GM11168 (cell line): ENCODE measurements at regions not wholly inside any gene's neighbourhood (a gene's known extent, or its start where the extent isn't known, plus 50 kb on each side); places are given as distances from the start of the nearest gene placed in this dataset.

Source experiments
- in situ Hi-C: fragments of 300-500 bp; cut with MboI; formaldehyde crosslinking; loops from one replicate; pipeline ENCODE4 v1.12.0; 2022; ENCODE audit warnings: low sequenced_read_pairs; ENCODE audit not compliant: unreplicated experiment

GRCh38 chr5:135236228-135236907, 162.7 kb downstream of the MACROH2A1 start:
- in situ Hi-C loops, result no loop called here

- in situ Hi-C loops, result no loop called here
Measured at GRCh38 chr5:135235551-135236227, 163.3 kb downstream of the MACROH2A1 start.

DNA sequence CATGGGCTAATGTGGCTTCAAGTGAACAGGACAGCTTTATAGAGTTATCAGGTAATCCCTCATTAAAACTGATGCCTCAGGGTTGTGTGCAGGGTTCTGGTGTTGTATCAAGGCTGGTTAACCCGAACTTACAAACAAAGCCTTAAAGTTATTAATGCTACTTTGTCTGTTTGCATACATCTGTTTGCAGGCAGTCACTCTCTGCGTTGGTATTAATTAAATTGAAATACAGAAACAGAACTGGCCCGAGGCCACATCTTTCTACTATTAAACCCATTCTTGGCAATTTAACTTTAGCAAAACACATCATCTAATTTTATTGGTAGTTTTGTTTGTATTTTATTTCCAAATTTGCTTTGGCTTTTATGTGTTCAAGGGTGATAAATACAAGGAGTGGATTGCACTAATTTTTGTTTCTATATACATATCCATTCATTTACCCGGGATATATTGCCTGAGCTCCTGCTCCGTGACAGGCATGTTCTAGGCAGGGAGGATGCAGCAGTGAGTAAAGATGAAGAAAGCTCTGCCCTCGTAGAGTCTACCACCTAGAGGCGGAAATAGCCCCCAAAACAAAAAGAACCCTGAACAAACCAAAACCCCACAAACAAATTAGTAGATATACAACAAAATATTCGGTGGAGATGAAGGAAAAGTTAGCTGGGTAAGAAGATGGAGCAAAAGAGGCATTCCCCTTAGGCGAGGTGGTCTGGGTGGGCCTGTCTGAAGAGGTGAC, 164.2 kb downstream of the MACROH2A1 start:
- in situ Hi-C loops, result no loop called here

DNA sequence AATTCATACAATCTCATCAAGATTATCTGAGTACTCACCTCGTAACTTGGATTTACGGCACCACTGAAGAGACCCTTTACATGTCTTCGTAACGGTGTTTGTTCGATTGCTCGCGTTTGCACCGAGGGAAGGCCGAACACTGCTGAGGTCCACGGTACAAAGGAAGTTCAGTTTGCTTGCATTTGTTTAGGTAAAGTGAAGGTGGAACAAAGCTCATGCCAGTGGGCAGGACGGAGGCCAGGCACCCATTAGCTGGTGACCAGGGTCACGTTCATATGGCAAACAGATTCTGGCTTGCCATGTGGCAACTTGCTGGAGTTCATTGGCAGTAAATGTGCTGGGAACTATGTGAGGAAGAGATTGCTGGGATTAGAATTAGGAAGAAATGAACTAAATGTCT, 164.8 kb downstream of the MACROH2A1 start:
- in situ Hi-C loops, result no loop called here

DNA sequence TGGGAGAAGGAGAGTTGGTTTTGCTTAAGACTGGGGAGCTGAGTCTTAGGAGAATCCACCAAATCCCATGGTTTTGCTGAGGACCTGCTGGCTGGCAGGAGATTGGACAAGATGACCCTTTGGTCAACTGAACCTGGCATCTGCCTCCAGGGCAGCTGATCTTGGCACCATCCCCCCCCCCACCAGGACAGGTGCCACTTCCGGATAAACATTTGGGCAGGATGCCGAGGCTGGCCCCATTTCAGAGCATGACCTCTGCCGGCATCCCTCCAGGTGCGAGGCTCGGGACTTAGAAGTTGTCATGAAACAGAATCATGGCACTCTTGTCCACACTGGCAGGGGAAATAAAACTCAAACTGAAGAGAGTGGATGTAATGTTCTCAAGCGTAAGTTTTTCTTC, 165.6 kb downstream of the MACROH2A1 start:
- in situ Hi-C loops, result no loop called here

DNA sequence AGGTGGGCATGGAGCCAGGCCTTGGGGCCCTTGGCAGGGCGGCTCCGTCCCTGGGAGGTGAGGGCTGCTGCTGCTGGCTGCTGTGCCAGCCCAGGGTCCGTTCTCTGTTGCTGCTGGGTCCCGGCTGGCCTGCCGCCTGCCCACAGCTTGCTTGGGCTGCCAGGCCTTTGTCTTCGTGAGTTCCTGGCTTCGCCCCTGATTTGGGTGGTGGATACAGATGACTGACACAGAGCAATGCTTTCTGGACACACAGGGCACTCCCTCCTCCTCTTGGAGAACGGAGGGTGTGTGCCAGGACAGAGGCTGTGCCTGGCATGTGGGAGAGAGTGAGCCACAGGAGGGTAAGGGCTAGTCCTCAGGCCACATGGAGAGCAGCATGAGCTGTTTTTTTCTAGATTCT, 166.1 kb downstream of the MACROH2A1 start:
- in situ Hi-C loops, result no loop called here

- in situ Hi-C loops, result no loop called here
Measured at GRCh38 chr5:135231289-135231688, 167.7 kb downstream of the MACROH2A1 start.

DNA sequence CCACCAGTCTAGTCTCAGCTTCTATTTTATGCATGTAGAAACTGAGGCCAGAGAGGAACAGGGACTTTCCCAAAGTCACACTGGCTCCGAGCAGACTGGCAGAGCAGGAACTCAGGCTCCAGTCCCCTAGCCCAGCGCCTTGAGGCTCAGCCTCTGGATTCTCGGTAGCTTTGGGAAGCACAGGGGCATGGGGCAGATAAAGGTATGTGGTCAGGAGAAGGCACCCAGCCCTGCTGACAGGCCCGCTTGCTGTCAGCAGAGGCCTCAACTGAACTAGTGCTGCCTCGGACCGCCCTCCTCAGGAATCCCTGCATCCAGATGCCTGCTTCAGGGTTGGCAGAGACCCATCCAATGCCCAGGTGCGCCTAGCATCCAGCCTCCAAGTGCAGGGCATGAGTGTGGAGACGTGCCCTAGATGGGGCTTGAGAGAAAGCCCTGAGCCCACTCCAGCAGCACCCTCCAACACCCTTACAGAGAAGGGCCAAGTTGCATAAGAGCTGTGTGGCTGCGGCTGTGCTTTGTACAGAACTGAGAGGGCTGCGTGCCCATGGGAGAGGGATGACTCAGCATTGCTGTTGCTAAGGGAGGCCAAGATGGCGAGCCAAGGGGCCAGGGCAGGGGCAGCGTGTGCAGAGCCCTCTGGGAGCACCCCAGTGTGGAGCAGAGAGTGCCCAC, 168.6 kb downstream of the MACROH2A1 start:
- in situ Hi-C loops, result no loop called here

DNA sequence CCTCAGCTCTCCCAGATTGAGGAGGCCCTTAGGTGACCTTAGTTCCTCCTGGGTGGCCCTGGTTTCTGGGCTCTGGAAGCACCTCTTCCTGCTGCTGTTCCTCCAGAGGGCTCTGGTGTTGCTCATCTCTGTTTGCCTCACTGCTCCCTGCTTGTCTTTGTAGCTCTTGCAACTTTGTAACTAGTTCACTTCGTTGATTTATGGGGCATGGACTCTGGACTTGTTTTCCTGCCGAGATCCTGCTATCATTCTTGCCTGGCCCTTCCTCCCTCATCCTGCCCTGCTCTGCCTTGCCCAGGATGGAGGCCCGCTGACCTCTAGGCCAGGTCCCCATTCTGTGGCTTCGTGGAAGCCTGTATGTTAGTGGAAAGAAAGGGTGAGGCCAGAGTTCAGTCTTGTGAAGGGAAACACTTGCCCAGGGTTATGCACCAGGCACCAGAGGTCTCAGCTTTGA, 169.3 kb downstream of the MACROH2A1 start:
- in situ Hi-C loops, result no loop called here

GRCh38 chr5:135229122-135229521, 169.9 kb downstream of the MACROH2A1 start:
- in situ Hi-C loops, result no loop called here

DNA sequence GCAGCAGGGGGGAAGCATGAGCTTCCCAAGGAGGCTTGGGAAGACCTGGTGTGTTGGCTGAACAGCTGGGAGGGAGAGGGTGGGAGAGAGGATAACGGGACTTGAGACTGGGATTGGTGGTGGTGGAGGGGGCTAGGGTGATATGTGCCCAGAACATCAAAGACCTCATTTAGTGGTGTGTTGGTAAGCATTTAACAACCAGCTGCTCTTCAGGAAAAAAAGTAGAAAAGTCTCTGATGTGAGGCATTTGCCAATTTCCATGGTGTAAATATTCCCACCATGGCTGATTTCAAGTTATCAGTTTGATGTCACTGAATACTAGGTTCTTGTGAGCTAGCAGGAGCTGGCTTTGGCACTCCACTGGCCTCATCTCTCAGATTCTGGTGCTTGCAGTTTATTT, 170.8 kb downstream of the MACROH2A1 start:
- in situ Hi-C loops, result no loop called here

GRCh38 chr5:135227064-135228022, 171.7 kb downstream of the MACROH2A1 start:
- in situ Hi-C loops, result no loop called here

GRCh38 chr5:135225856-135226560, 173.0 kb downstream of the MACROH2A1 start:
- in situ Hi-C loops, result no loop called here

DNA sequence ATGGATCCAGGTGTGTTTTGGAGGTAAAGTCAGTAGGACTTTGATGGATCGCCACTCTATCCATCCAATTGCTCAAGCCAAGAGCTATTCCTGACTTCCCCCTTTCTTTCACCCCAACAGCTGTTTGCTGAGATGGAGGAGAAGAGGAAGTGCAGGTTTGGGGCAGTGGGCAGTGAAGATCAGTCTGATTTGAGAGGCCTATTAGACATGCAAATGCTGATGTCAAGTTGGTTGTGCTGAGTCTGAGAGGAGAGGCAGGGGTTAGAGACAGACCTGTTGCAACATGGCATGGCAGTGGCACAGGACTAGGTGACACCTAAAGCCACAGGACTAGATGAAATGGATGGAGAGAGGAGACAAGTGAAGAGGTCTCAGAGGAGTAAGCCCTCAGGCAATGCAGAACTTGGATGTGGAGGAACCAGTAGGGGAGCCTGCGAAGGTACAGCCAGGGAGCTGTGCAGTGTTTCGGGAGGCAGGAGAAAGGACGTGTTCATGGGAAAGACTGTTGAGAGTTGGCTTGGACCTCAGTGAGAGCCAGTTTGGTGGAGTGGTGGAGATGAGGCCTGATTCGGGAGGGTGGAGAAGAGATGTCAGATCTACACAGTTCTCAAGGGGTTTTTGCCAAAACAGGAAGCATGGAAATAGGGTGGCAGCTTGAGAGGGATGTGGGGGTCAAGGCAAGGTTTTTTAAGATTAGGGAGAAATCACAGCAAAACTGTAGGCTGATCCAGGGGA, 175.0 kb downstream of the MACROH2A1 start:
- in situ Hi-C loops, result no loop called here

DNA sequence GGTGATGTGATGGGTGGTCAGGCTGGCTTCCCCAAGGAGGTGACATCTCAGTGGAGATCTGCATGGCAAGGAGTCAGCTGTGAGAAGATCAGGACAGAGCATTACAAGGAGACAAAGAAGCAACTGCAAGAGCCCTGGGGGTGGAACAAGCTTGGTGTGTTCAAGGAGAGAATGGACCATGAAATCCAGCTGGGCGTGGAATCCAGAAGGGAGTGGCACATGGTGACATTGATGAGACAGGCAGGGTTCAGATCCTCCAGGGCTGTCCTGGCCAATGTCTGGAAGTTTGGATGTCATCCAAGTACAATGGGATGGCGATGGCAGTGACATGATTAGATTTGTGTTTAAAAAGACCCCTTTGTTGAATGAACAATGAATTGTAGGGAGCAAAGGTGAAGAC, 175.6 kb downstream of the MACROH2A1 start:
- in situ Hi-C loops, result no loop called here

DNA sequence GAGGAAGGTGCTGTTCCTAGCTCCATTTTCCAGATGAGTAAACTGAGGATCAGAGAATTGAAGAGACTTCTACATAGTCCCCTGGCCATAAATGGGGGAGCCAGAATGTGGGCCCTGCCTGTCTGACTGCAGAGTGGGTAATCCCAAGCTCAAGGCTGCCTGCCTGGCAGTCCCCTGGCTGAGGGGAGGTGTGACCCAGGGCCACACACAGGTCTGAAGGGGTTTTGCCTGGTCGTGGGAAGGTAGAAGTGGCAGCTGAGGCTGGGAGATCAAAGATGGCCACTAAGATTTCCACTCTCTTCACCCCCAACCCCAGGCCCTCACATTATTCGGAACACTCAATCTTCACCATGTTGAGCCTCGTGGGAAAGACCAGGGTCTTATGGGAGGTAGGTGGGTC, 176.3 kb downstream of the MACROH2A1 start:
- in situ Hi-C loops, result no loop called here

GRCh38 chr5:135222171-135222681, 176.8 kb downstream of the MACROH2A1 start:
- in situ Hi-C loops, result no loop called here

DNA sequence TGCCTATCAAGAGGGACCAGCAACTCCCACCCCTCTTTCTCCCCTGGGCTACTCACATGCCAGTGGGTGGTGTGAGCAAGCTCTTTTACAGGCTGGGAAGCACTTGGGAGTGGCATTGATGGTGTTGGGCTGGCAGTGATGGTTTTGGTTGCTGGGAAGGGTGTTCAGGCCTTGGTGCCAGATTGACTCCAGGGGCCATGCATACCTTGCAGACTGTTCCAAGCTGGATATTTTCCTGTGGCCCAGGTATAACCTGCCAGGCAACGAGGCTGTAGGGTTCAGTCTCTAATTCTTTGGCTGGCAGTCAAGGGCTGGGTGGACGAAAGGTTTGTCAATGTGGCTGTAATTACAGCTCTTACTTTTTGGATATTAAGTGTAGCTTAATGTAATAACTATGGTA, 177.3 kb downstream of the MACROH2A1 start:
- in situ Hi-C loops, result no loop called here
